Endothelial cell of umbilical vein (primary cell): ENCODE measurements at regions not wholly inside any gene's neighbourhood (a gene's known extent, or its start where the extent isn't known, plus 50 kb on each side); places are given as distances from the start of the nearest gene placed in this dataset.

Source experiments
- BruUV-seq: library from RNA; stranded (reverse); fragments of 400-500 nt; replicated peaks from 2 replicates; lab custom pipeline; 2021; lab: Mats Ljungman, UMichigan
- CTCF ChIA-PET: fragments of 300-600, 350-600 bp; sonication (Branson Sonifier 250); formaldehyde crosslinking; loops from one replicate; lab custom pipeline; 2021; ENCODE audit warnings: antibody characterized with exemption, inconsistent platforms; lab: Charles Lee
- POLR2A ChIA-PET: fragments of 300-600, 350-600 bp; sonication (Branson Sonifier 250); formaldehyde crosslinking; loops from one replicate; lab custom pipeline; 2021; ENCODE audit warnings: antibody characterized with exemption, inconsistent platforms; lab: Charles Lee
- DNase-seq: peaks from one replicate; pipeline ENCODE4 v3.0.0-alpha.2; 2011; ENCODE audit warnings: low read depth, low spot score
- FAIRE-seq: peaks from 2 replicates; lab custom pipeline; 2011; peaks lifted over from hg19 to GRCh38; lab: Jason Lieb, UNC
- H2AFZ ChIP-seq: 2 replicates; pipeline ENCODE4 v1.6.0; 2012; ENCODE audit warnings: low read depth, low read length, control low read depth, inconsistent platforms
- H3K27ac ChIP-seq: 2 replicates; pipeline ENCODE4 v1.5.1; 2011; ENCODE audit warnings: low read depth, mild to moderate bottlenecking, control low read depth, low read length, moderate library complexity; ENCODE audit not compliant: insufficient read depth
- H3K27me3 ChIP-seq, 2 experiments: 2 replicates each; pipeline versions ENCODE4 v1.6.0 to v1.6.1; 2011; ENCODE audit warnings: low read length in 2 of 2, mixed read lengths in 1 of 2; ENCODE audit not compliant: control insufficient read depth in 2 of 2, insufficient read depth in 2 of 2
- H3K36me3 ChIP-seq, 2 experiments: 2 replicates in 1 of 2; 3 replicates in 1 of 2; pipeline ENCODE4 v1.5.1; 2011; ENCODE audit warnings: low read length in 2 of 2, mild to moderate bottlenecking in 1 of 2, moderate library complexity in 1 of 2; ENCODE audit not compliant: control insufficient read depth in 2 of 2, insufficient read depth in 2 of 2; ENCODE audit errors: extremely low read depth in 1 of 2
- H3K4me1 ChIP-seq: 3 replicates; pipeline ENCODE4 v1.5.1; 2011; ENCODE audit warnings: mild to moderate bottlenecking, low read length; ENCODE audit not compliant: control insufficient read depth, insufficient read depth; ENCODE audit errors: extremely low read depth
- H3K4me2 ChIP-seq: 2 replicates; pipeline ENCODE4 v1.6.1; 2011; ENCODE audit warnings: low read length, control low read depth, mixed read lengths; ENCODE audit not compliant: insufficient read depth
- H3K4me3 ChIP-seq, 3 experiments: fragments of 200-600 bp in 1 of 3; sonication (generic), shearing (Covaris generic) in 1 of 3; replicated peaks in 1 of 3; 2 replicates each; pipeline ENCODE4 v1.5.1; 2011 to 2016; ENCODE audit warnings: control low read depth in 3 of 3, low read length in 3 of 3, mild to moderate bottlenecking in 2 of 3, inconsistent platforms in 1 of 3, low read depth in 1 of 3, moderate library complexity in 1 of 3; ENCODE audit not compliant: insufficient read depth in 1 of 3
- H3K79me2 ChIP-seq: 2 replicates; pipeline ENCODE4 v1.6.0; 2012; ENCODE audit warnings: low read length, inconsistent platforms; ENCODE audit not compliant: control insufficient read depth, insufficient read depth
- H3K9ac ChIP-seq: replicated peaks from 2 replicates; pipeline ENCODE3; 2011; ENCODE audit warnings: low read length, control low read depth; ENCODE audit not compliant: insufficient read depth; ENCODE audit errors: extremely low read depth
- H3K9me1 ChIP-seq: replicated peaks from 3 replicates; pipeline ENCODE4 v1.6.0; 2011; ENCODE audit warnings: mild to moderate bottlenecking, low read length; ENCODE audit not compliant: control insufficient read depth, insufficient read depth; ENCODE audit errors: extremely low read depth
- H3K9me3 ChIP-seq: replicated peaks from 2 replicates; pipeline ENCODE4 v1.5.1; 2012; ENCODE audit warnings: low read length, inconsistent platforms; ENCODE audit not compliant: control insufficient read depth, insufficient read depth
- H4K20me1 ChIP-seq: replicated peaks from 2 replicates; pipeline ENCODE3; 2011; ENCODE audit warnings: mild to moderate bottlenecking, low read length; ENCODE audit not compliant: control insufficient read depth, insufficient read depth; ENCODE audit errors: extremely low read depth
- CTCF ChIP-seq, 2 donors: IDR thresholded peaks; 1 replicate in 1 of 2; 2 replicates in 1 of 2; pipeline ENCODE4 v1.5.1; 2011; ENCODE audit warnings: low read length in 2 of 2, mild to moderate bottlenecking in 2 of 2, moderate library complexity in 2 of 2, control low read depth in 1 of 2, inconsistent platforms in 1 of 2, low read depth in 1 of 2; ENCODE audit not compliant: insufficient read depth in 1 of 2; ENCODE audit errors: extremely low read depth in 1 of 2
- EZH2 ChIP-seq: IDR thresholded peaks from 2 replicates; pipeline ENCODE4 v1.6.1; 2012; ENCODE audit warnings: borderline replicate concordance, low read depth, mild to moderate bottlenecking, moderate library complexity, low read length, inconsistent platforms; ENCODE audit not compliant: severe bottlenecking
- FOS ChIP-seq: IDR thresholded peaks from 2 replicates; pipeline ENCODE4 v1.6.1; 2011; ENCODE audit warnings: mild to moderate bottlenecking, low read length, moderate library complexity, borderline replicate concordance; ENCODE audit not compliant: insufficient read depth
- GATA2 ChIP-seq: IDR thresholded peaks from 2 replicates; pipeline ENCODE4 v1.7.0; 2011; ENCODE audit warnings: low read depth, mild to moderate bottlenecking, moderate library complexity, mixed read lengths, low read length; ENCODE audit not compliant: insufficient read length, insufficient read depth
- JUN ChIP-seq: IDR thresholded peaks from 2 replicates; pipeline ENCODE4 v1.6.1; 2011; ENCODE audit warnings: borderline replicate concordance, low read depth; ENCODE audit not compliant: insufficient read length, insufficient read depth
- MAX ChIP-seq: IDR thresholded peaks from 2 replicates; pipeline ENCODE4 v1.6.1; 2011; ENCODE audit not compliant: insufficient read depth, insufficient read length
- MYC ChIP-seq: IDR thresholded peaks from one replicate; pipeline ENCODE4 v1.6.1; 2011; ENCODE audit warnings: mild to moderate bottlenecking, low read depth, low read length
- POLR2A ChIP-seq: IDR thresholded peaks from 2 replicates; pipeline ENCODE4 v1.6.1; 2012; ENCODE audit warnings: low read depth, mild to moderate bottlenecking, control low read depth, low read length
- POLR2AphosphoS5 ChIP-seq: IDR thresholded peaks from 2 replicates; pipeline ENCODE4 v1.6.1; 2012; ENCODE audit warnings: low read depth, mild to moderate bottlenecking, control low read depth, low read length, moderate library complexity; ENCODE audit not compliant: insufficient read depth
- dilution Hi-C: fragments of 300-500 bp; cut with MboI; formaldehyde crosslinking; loops from one replicate; pipeline ENCODE4 v1.15.0; 2019; ENCODE audit warnings: low sequenced_read_pairs; ENCODE audit not compliant: extremely low pct_ligation_motif_present
- intact Hi-C: fragments of 100-400 bp; cut with micrococcal nuclease; formaldehyde crosslinking; loops from one replicate; pipeline ENCODE4 v1.10.0; 2022

GRCh38 chr5:173774271-173774761 lies 113.8 kb upstream of the CPEB4 start:
- Histone ChIP-seq H3K36me3 (no peaks in the 10 kb centered on the region), H4K20me1 (no peaks in the 10 kb centered on the region), H3K27ac (no peak overlapping the region), H3K27me3 (no peaks in the 10 kb centered on the region), H2AFZ (no peak overlapping the region), H3K4me2 (no peak overlapping the region), H3K79me2 (no peaks in the 10 kb centered on the region), H3K9me1 (no peaks in the 10 kb centered on the region), H3K9me3 (no peaks in the 10 kb centered on the region), H3K4me1 (peaks cover 15% of the 10 kb centered on the region), H3K9ac (no peak overlapping the region), H3K4me3 (no peak overlapping the region)
- DNase-seq, result no peak
- intact Hi-C loops, result no loop called here
- TF ChIP-seq JUN (no peak), FOS (no peak)
- ChIA-PET POLR2A (no interaction called here), CTCF (no interaction called here)
- no peak for FAIRE-seq
- dilution Hi-C loops, result no loop called here
- BruUV-seq, result no TSS peak

- H3K9ac ChIP-seq, result no peak overlapping the region
- POLR2A ChIA-PET, result no interaction called here
- H2AFZ ChIP-seq, result no peak overlapping the region
- H3K4me1 ChIP-seq, result peaks cover 15% of the 10 kb centered on the region
- no peaks in the 10 kb centered on the region for H4K20me1 ChIP-seq
- no peaks in the 10 kb centered on the region for H3K27me3 ChIP-seq
- H3K4me2 ChIP-seq, result no peak overlapping the region
- DNase-seq (no peak), FAIRE-seq (no peak)
- H3K36me3 ChIP-seq, result no peaks in the 10 kb centered on the region
- no peaks in the 10 kb centered on the region for H3K79me2 ChIP-seq
- dilution Hi-C loops (no loop called here), intact Hi-C loops (no loop called here)
- BruUV-seq, result no TSS peak
- H3K9me1 ChIP-seq, result no peaks in the 10 kb centered on the region
- no peak overlapping the region for H3K4me3 ChIP-seq
- TF ChIP-seq MAX, result no peak
- TF ChIP-seq JUN, result no peak
- TF ChIP-seq CTCF (IDR thresholded peaks at IDR 0.05; ENCODE audit: extremely low read depth in 1 of 2, insufficient read depth in 1 of 2, low read depth in 1 of 2, low read length in 2 of 2), result no peak
- TF ChIP-seq MYC, result no peak
- no peak for TF ChIP-seq GATA2
- TF ChIP-seq EZH2, result no peak
- TF ChIP-seq FOS, result no peak
- no peak for TF ChIP-seq POLR2AphosphoS5
- no peak for TF ChIP-seq POLR2A
- H3K27ac ChIP-seq, result no peak overlapping the region
- CTCF ChIA-PET, result no interaction called here
- H3K9me3 ChIP-seq, result no peaks in the 10 kb centered on the region
Measured at GRCh38 chr5:173775261-173776197, 112.6 kb upstream of the CPEB4 start.
